Psoas muscle (tissue), 7 donors: ENCODE measurements at regions not wholly inside any gene's neighbourhood (a gene's known extent, or its start where the extent isn't known, plus 50 kb on each side); places are given as distances from the start of the nearest gene placed in this dataset.

Experiments
- ATAC-seq, 4 donors: fragments of 200-7000 bp; cut with Tn5 transposase; one replicate each; pipeline ENCODE4 v1.9.1; 2020; ENCODE audit warnings: moderate library complexity in 3 of 4, mild to moderate bottlenecking in 2 of 4
- DNase-seq, 2 donors: peaks; one replicate each; pipeline ENCODE4 v3.0.0-alpha.2; 2020
- H3K27ac ChIP-seq: fragments of 200-600 bp; one replicate; pipeline ENCODE4 v1.8.0; 2022
- H3K27me3 ChIP-seq, 3 donors: fragments of 200-600 bp in 1 of 3; one replicate each; pipeline versions ENCODE4 v1.6.1 to v1.8.0; 2013 to 2022; ENCODE audit warnings: low read length in 2 of 3, mild to moderate bottlenecking in 2 of 3, moderate library complexity in 1 of 3; ENCODE audit not compliant: insufficient read depth in 3 of 3
- H3K36me3 ChIP-seq, 2 donors: fragments of 200-600 bp in 1 of 2; one replicate each; pipeline versions ENCODE4 v1.6.1 to v1.8.0; 2013 to 2022; ENCODE audit warnings: low read depth in 1 of 2, mild to moderate bottlenecking in 1 of 2, moderate library complexity in 1 of 2; ENCODE audit not compliant: insufficient read depth in 1 of 2
- H3K4me1 ChIP-seq: fragments of 200-600 bp; one replicate; pipeline ENCODE4 v1.8.0; 2022
- H3K4me3 ChIP-seq: fragments of 200-600 bp; one replicate; pipeline ENCODE4 v1.8.0; 2022; ENCODE audit warnings: mild to moderate bottlenecking
- H3K9me3 ChIP-seq: fragments of 200-600 bp; one replicate; pipeline ENCODE4 v1.8.0; 2022
- WGBS, 3 donors: extraction: QIAGEN DNeasy Blood & Tissue Kit; methylation state at CpG; one replicate each; pipeline versions ENCODE4 v1.1.6 to v1.1.7; 2013; 5-methylcytosine and 5-hydroxymethylcytosine counted together
- intact Hi-C, 2 donors: fragments of 100-400 bp; cut with DNase I; formaldehyde crosslinking; loops; one replicate each; pipeline versions ENCODE4 v1.11.0 to v1.14.2; 2022
- TF ChIP-seq, protein P1 (sequence below): fragments of 200-600 bp; IDR thresholded peaks from one replicate; pipeline ENCODE4 v1.8.0; 2022; ENCODE audit warnings: antibody characterized with exemption
- donor health status: healthy with polysubstance abuse.
- donor health status: DM: no; HTN: no; CAD: no; lungs with moderate emphysema.
- donor health status: Bipolar disorder and iron deficiency.
- donor health status: healthy.
- donor health status: DM: yes; HTN: yes; CAD: no.
- donor health status: DM: no; HTN: no; CAD: no.
- donor health status: DM: yes; HTN: yes; CAD: no.

- Histone ChIP-seq H3K36me3 (no peaks in the 10 kb centered on the region), H3K27me3 (no peaks in the 10 kb centered on the region), H3K4me3 (no peak overlapping the region), H3K4me1 (no peaks in the 10 kb centered on the region), H3K27ac (no peak overlapping the region), H3K9me3 (no peaks in the 10 kb centered on the region)
- DNase-seq (no peak), ATAC-seq (no peak)
- TF ChIP-seq, protein P1, sequence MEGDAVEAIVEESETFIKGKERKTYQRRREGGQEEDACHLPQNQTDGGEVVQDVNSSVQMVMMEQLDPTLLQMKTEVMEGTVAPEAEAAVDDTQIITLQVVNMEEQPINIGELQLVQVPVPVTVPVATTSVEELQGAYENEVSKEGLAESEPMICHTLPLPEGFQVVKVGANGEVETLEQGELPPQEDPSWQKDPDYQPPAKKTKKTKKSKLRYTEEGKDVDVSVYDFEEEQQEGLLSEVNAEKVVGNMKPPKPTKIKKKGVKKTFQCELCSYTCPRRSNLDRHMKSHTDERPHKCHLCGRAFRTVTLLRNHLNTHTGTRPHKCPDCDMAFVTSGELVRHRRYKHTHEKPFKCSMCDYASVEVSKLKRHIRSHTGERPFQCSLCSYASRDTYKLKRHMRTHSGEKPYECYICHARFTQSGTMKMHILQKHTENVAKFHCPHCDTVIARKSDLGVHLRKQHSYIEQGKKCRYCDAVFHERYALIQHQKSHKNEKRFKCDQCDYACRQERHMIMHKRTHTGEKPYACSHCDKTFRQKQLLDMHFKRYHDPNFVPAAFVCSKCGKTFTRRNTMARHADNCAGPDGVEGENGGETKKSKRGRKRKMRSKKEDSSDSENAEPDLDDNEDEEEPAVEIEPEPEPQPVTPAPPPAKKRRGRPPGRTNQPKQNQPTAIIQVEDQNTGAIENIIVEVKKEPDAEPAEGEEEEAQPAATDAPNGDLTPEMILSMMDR = no peak
- intact Hi-C loops = no loop called here
Observed at GRCh38 chr3:110929816-110930215, 141.8 kb upstream of the NECTIN3 start.

DNA sequence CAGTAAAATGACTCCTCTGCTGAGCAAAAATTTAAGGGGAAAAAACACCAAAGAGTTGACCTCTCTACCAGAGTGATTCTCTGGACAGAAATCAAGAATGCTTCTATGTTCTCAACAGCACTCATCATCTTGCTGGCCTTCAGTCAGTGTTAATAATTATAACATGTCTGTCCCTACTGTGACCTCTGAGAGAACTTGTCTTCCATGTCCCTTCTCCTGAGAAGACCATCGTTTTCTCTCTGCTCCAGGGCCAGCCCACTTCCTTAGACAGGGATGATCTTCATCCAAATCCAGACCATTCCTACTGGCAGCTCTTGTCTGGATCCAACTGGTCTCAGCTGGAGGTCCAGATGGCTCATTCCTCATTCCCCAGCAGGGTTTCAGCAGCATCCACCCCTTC lies 139.0 kb upstream of the NECTIN3 start:
- intact Hi-C loops = no loop called here
- H3K9me3 ChIP-seq = no peaks in the 10 kb centered on the region
- H3K4me3 ChIP-seq = no peak overlapping the region
- ATAC-seq (no peak), DNase-seq (no peak)
- no peaks in the 10 kb centered on the region for H3K36me3 ChIP-seq
- no peaks in the 10 kb centered on the region for H3K4me1 ChIP-seq
- TF ChIP-seq, protein P1 = no peak
- H3K27me3 ChIP-seq = no peaks in the 10 kb centered on the region
- no peak overlapping the region for H3K27ac ChIP-seq
- whole genome bisulfite sequencing, 3 donors = 4 to 25% (median 12%) methylated on average over 1 of the region's 1 CpG

- no peaks in the 10 kb centered on the region for H3K9me3 ChIP-seq
- H3K4me3 ChIP-seq = no peak overlapping the region
- intact Hi-C loops = no loop called here
Observed at GRCh38 chr3:110933821-110934426, 137.7 kb upstream of the NECTIN3 start.

GRCh38 chr3:110938629-110939028 lies 133.0 kb upstream of the NECTIN3 start:
- ATAC-seq (no peak), DNase-seq (no peak)
- H3K4me1 ChIP-seq = no peaks in the 10 kb centered on the region
- H3K27ac ChIP-seq = no peak overlapping the region
- H3K4me3 ChIP-seq = no peak overlapping the region
- intact Hi-C loops = no loop called here
- no peaks in the 10 kb centered on the region for H3K27me3 ChIP-seq
- TF ChIP-seq, protein P1 = no peak
- H3K9me3 ChIP-seq = no peaks in the 10 kb centered on the region
- no peaks in the 10 kb centered on the region for H3K36me3 ChIP-seq

More at GRCh38 chr3:110933821-110934426, 137.7 kb upstream of the NECTIN3 start:
- H3K27ac ChIP-seq = no peak overlapping the region
- DNase-seq (no peak), ATAC-seq (no peak)
- 85 to 91% (median 87%) methylated on average over 4 of the region's 4 CpGs for WGBS, 3 donors
- H3K27me3 ChIP-seq = no peaks in the 10 kb centered on the region
- TF ChIP-seq, protein P1 = no peak
- H3K4me1 ChIP-seq = no peaks in the 10 kb centered on the region
- H3K36me3 ChIP-seq = no peaks in the 10 kb centered on the region

DNA sequence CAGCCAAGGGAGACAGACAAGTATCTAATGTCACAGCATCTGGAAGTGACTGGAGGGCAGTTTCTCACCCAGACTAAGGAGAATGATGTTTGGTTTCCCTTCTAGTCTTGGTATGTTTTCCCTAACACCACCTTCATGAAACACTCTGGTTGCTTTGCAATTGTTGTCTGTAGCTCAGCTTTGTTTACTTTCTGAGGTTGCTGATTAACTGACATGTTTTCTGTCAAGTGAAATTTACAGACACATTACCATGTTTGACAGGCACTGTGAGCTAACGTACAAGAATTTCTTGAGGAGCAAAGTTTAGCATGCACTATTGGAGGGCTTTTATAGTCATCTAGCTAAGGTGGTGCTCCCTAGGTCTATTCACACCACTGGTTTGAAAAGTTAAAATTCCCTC lies 131.6 kb upstream of the NECTIN3 start:
- H3K4me3 ChIP-seq = no peak overlapping the region
- no peak overlapping the region for H3K27ac ChIP-seq
- H3K9me3 ChIP-seq = peaks cover 5% of the 10 kb centered on the region
- no peaks in the 10 kb centered on the region for H3K4me1 ChIP-seq
- ATAC-seq (no peak), DNase-seq (no peak)
- H3K27me3 ChIP-seq = no peaks in the 10 kb centered on the region
- intact Hi-C loops = no loop called here
- no peaks in the 10 kb centered on the region for H3K36me3 ChIP-seq
- TF ChIP-seq, protein P1 = no peak
- WGBS, 3 donors = 21 to 47% (median 38%) methylated on average over 1 of the region's 1 CpG
